H1 (cell line): ENCODE measurements at regions not wholly inside any gene's neighbourhood (a gene's known extent, or its start where the extent isn't known, plus 50 kb on each side); places are given as distances from the start of the nearest gene placed in this dataset.

Experiments used
- CTCF ChIA-PET: fragments of 300-600 bp; sonication (Branson Sonifier 250); formaldehyde crosslinking; loops from one replicate; lab custom pipeline; 2021; ENCODE audit not compliant: partially characterized antibody; lab: Charles Lee
- POLR2A ChIA-PET: fragments of 300-600 bp; sonication (Branson Sonifier 250); formaldehyde crosslinking; loops from one replicate; lab custom pipeline; 2021; ENCODE audit warnings: inconsistent platforms; ENCODE audit not compliant: partially characterized antibody; lab: Charles Lee
- DNase-seq, 2 experiments: peaks; one replicate each; pipeline versions ENCODE4 v3.0.0 to v3.0.0-alpha.2; 2010 to 2022; ENCODE audit warnings: low spot score in 2 of 2, low read depth in 1 of 2, mixed read lengths in 1 of 2
- FAIRE-seq: peaks from 2 replicates; lab custom pipeline; 2011; peaks lifted over from hg19 to GRCh38; lab: Jason Lieb, UNC
- H2AFZ ChIP-seq: 2 replicates; pipeline ENCODE4 v1.8.1; 2012; ENCODE audit warnings: low read length, inconsistent platforms
- H2AK5ac ChIP-seq: 2 replicates; pipeline ENCODE4 v1.6.1; 2013; ENCODE audit warnings: low read depth, low read length
- H2BK120ac ChIP-seq: replicated peaks from 2 replicates; pipeline ENCODE3; 2013; ENCODE audit warnings: low read depth, low read length, inconsistent platforms
- H2BK12ac ChIP-seq: 2 replicates; pipeline ENCODE4 v1.6.1; 2013; ENCODE audit warnings: low read depth, low read length
- H2BK15ac ChIP-seq: 2 replicates; pipeline ENCODE4 v1.6.1; 2013; ENCODE audit warnings: low read length
- H2BK20ac ChIP-seq: 2 replicates; pipeline ENCODE4 v1.6.1; 2013; ENCODE audit warnings: low read length
- H2BK5ac ChIP-seq: 2 replicates; pipeline ENCODE4 v1.6.1; 2013; ENCODE audit warnings: low read depth, low read length
- H3K14ac ChIP-seq: 2 replicates; pipeline ENCODE4 v1.6.1; 2013; ENCODE audit warnings: inconsistent platforms; ENCODE audit not compliant: insufficient read length
- H3K18ac ChIP-seq: 2 replicates; pipeline ENCODE4 v1.6.1; 2013; ENCODE audit warnings: low read length; ENCODE audit errors: extremely low read depth
- H3K23ac ChIP-seq: 2 replicates; pipeline ENCODE4 v1.6.1; 2013; ENCODE audit warnings: inconsistent platforms; ENCODE audit not compliant: insufficient read length
- H3K23me2 ChIP-seq: 2 replicates; pipeline ENCODE4 v1.6.1; 2013; ENCODE audit warnings: low read depth, low read length
- H3K27ac ChIP-seq: 2 replicates; pipeline ENCODE4 v1.6.1; 2011; ENCODE audit warnings: low read depth, low read length, inconsistent platforms
- H3K27me3 ChIP-seq, 4 experiments: replicated peaks in 1 of 4; 1 replicate in 1 of 4; 2 replicates in 3 of 4; pipeline versions ENCODE4 v1.6.1 to v1.8.1; 2011 to 2013; ENCODE audit warnings: low read length in 3 of 4, mild to moderate bottlenecking in 3 of 4, inconsistent platforms in 2 of 4, mixed read lengths in 2 of 4, moderate library complexity in 1 of 4; ENCODE audit not compliant: control insufficient read depth in 3 of 4, insufficient read depth in 3 of 4; ENCODE audit errors: extremely low read depth in 1 of 4
- H3K36me3 ChIP-seq, 4 experiments: 2 replicates each; pipeline versions ENCODE4 v1.6.1 to v1.8.1; 2011 to 2013; ENCODE audit warnings: mild to moderate bottlenecking in 4 of 4, low read length in 3 of 4, moderate library complexity in 2 of 4, control low read depth in 1 of 4, inconsistent platforms in 1 of 4; ENCODE audit not compliant: insufficient read depth in 4 of 4, control insufficient read depth in 2 of 4
- H3K4ac ChIP-seq: replicated peaks from 2 replicates; pipeline ENCODE3; 2013; ENCODE audit warnings: low read length, low read depth, mixed read lengths, inconsistent platforms; ENCODE audit not compliant: insufficient read length
- H3K4me1 ChIP-seq, 4 experiments: replicated peaks in 1 of 4; 1 replicate in 1 of 4; 2 replicates in 3 of 4; pipeline versions ENCODE4 v1.6.1 to v1.8.1; 2011 to 2013; ENCODE audit warnings: low read length in 3 of 4, inconsistent platforms in 2 of 4, mixed read lengths in 1 of 4; ENCODE audit not compliant: insufficient read depth in 4 of 4, control insufficient read depth in 3 of 4
- H3K4me2 ChIP-seq, 2 experiments: 2 replicates each; pipeline versions ENCODE4 v1.6.1 to v1.8.1; 2011 to 2013; ENCODE audit warnings: low read depth in 2 of 2, low read length in 2 of 2, control low read depth in 1 of 2, inconsistent platforms in 1 of 2, mild to moderate bottlenecking in 1 of 2; ENCODE audit not compliant: insufficient read depth in 1 of 2
- H3K4me3 ChIP-seq, 4 experiments: fragments of 200-600, 300-600 bp in 1 of 4; sonication (generic), shearing (Covaris generic), sonication (Bioruptor Twin) in 1 of 4; 2 replicates each; pipeline versions ENCODE4 v1.5.1 to v1.8.1; 2011 to 2016; ENCODE audit warnings: low read length in 4 of 4, low read depth in 3 of 4, control low read depth in 2 of 4, inconsistent platforms in 2 of 4, mild to moderate bottlenecking in 2 of 4, mixed read lengths in 1 of 4, moderate library complexity in 1 of 4; ENCODE audit not compliant: insufficient read depth in 2 of 4; ENCODE audit errors: extremely low read depth in 1 of 4
- H3K56ac ChIP-seq: replicated peaks from 2 replicates; pipeline ENCODE3; 2013; ENCODE audit warnings: low read depth, mild to moderate bottlenecking, mixed read lengths, low read length, inconsistent platforms; ENCODE audit not compliant: insufficient read length
- H3K79me1 ChIP-seq: 2 replicates; pipeline ENCODE4 v1.6.1; 2013; ENCODE audit warnings: low read depth, low read length, control low read depth
- H3K79me2 ChIP-seq, 2 experiments: 2 replicates each; pipeline versions ENCODE4 v1.6.1 to v1.8.1; 2012 to 2013; ENCODE audit warnings: low read length in 2 of 2, mild to moderate bottlenecking in 2 of 2, inconsistent platforms in 1 of 2; ENCODE audit not compliant: insufficient read depth in 2 of 2, control insufficient read depth in 1 of 2
- H3K9ac ChIP-seq, 4 experiments: replicated peaks in 1 of 4; 1 replicate in 1 of 4; 2 replicates in 3 of 4; pipeline versions ENCODE4 v1.6.1 to v1.8.1; 2011 to 2013; ENCODE audit warnings: low read depth in 3 of 4, low read length in 3 of 4, control low read depth in 2 of 4, mild to moderate bottlenecking in 2 of 4, moderate library complexity in 2 of 4, inconsistent platforms in 1 of 4; ENCODE audit errors: extremely low read depth in 1 of 4
- H3K9me3 ChIP-seq, 2 experiments: 2 replicates each; pipeline versions ENCODE4 v1.6.1 to v1.8.1; 2012 to 2013; ENCODE audit warnings: mild to moderate bottlenecking in 2 of 2, moderate library complexity in 2 of 2, control low read depth in 1 of 2, inconsistent platforms in 1 of 2, low read depth in 1 of 2, low read length in 1 of 2, mixed read lengths in 1 of 2; ENCODE audit not compliant: insufficient read depth in 2 of 2
- H4K20me1 ChIP-seq, 2 experiments: replicated peaks in 1 of 2; 2 replicates each; pipeline versions ENCODE3 to v1.8.1; 2011 to 2013; ENCODE audit warnings: inconsistent platforms in 2 of 2, low read length in 2 of 2, mild to moderate bottlenecking in 1 of 2; ENCODE audit not compliant: insufficient read depth in 2 of 2, control insufficient read depth in 1 of 2
- H4K5ac ChIP-seq: 2 replicates; pipeline ENCODE4 v1.6.1; 2013; ENCODE audit warnings: low read length, low read depth, mixed read lengths, inconsistent platforms; ENCODE audit not compliant: insufficient read length
- H4K8ac ChIP-seq: 2 replicates; pipeline ENCODE4 v1.8.0; 2013; ENCODE audit warnings: mild to moderate bottlenecking, moderate library complexity, low read length, inconsistent platforms; ENCODE audit not compliant: insufficient read depth; ENCODE audit errors: extremely low read depth
- H4K91ac ChIP-seq: replicated peaks from 2 replicates; pipeline ENCODE3; 2013; ENCODE audit warnings: low read length, mixed read lengths, inconsistent platforms; ENCODE audit not compliant: insufficient read length
- KDM1A ChIP-seq: fragments of 200-600, 300-600 bp; sonication (generic); IDR thresholded peaks from 2 replicates; pipeline ENCODE4 v1.7.1; 2016; ENCODE audit warnings: mild to moderate bottlenecking, low read length, borderline replicate concordance
- MAX ChIP-seq: IDR thresholded peaks from 2 replicates; pipeline ENCODE4 v1.6.1; 2012; ENCODE audit warnings: inconsistent platforms
- WGBS, 2 experiments: shearing (Covaris generic) in 1 of 2; methylation state at CpG; one replicate each; pipeline versions ENCODE4 v1.1.6 to v1.1.7; 2013 to 2015; ENCODE audit warnings: low lambda C conversion rate in 2 of 2, mixed read lengths in 2 of 2, inconsistent platforms in 1 of 2, low coverage in 1 of 2, missing lambda C conversion rate in 1 of 2; ENCODE audit not compliant: insufficient replicate concordance in 2 of 2, insufficient coverage in 1 of 2, insufficient read length in 1 of 2; ENCODE audit errors: extremely low coverage in 1 of 2, missing lambda C conversion rate in 1 of 2; 5-methylcytosine and 5-hydroxymethylcytosine counted together

GRCh38 chr13:88670509-88670908 is 999.3 kb downstream of the SLITRK5 start:
- Histone ChIP-seq H4K91ac (no peak overlapping the region), H4K8ac (no peak overlapping the region), H3K27me3 (no peaks in the 10 kb centered on the region), H3K23ac (no peak overlapping the region), H4K5ac (no peak overlapping the region), H3K14ac (no peak overlapping the region), H3K4me2 (no peak overlapping the region), H2BK120ac (no peak overlapping the region), H3K9ac (no peak overlapping the region), H3K56ac (no peak overlapping the region), H2AK5ac (no peak overlapping the region), H2BK20ac (no peak overlapping the region), H4K20me1 (no peaks in the 10 kb centered on the region), H2BK12ac (no peak overlapping the region), H3K18ac (no peak overlapping the region), H3K79me1 (no peaks in the 10 kb centered on the region), H3K9me3 (0 out of 4 replicates have a peak, but pooled peaks cover 0 to 2% of the 10 kb centered on the region in 2 experiments), H3K23me2 (no peaks in the 10 kb centered on the region), H3K4ac (no peak overlapping the region), H3K4me3 (no peak overlapping the region), H3K4me1 (no peaks in the 10 kb centered on the region), H3K27ac (no peak overlapping the region), H2AFZ (no peak overlapping the region), H2BK15ac (no peak overlapping the region), H2BK5ac (no peak overlapping the region), H3K79me2 (no peaks in the 10 kb centered on the region), H3K36me3 (no peaks in the 10 kb centered on the region)
- WGBS, 2 experiments: 80% methylated on average over 1 of the region's 1 CpG; no CpG with 5 or more reads in 1 of the 2 experiments
- CTCF ChIA-PET: no interaction called here
- POLR2A ChIA-PET: no interaction called here
- FAIRE-seq (no peak), DNase-seq (no peak)
- TF ChIP-seq MAX: no peak
- TF ChIP-seq KDM1A: peak; percentile 70; the same call in 1 of the 2 replicates
